Gastroesophageal sphincter (tissue), 3 donors: ENCODE measurements at regions not wholly inside any gene's neighbourhood (a gene's known extent, or its start where the extent isn't known, plus 50 kb on each side); places are given as distances from the start of the nearest gene placed in this dataset.

Experiments used
- CTCF ChIP-seq, 4 experiments: fragments of 200-600 bp in 2 of 4; fragments of 450-650 bp in 2 of 4; sonication (generic) in 1 of 4; IDR thresholded peaks; one replicate each; pipeline ENCODE4 v1.5.1; 2017 to 2019; ENCODE audit warnings: antibody characterized with exemption in 4 of 4, mild to moderate bottlenecking in 2 of 4, moderate library complexity in 2 of 4
- POLR2A ChIP-seq, 2 donors: fragments of 450-650 bp; IDR thresholded peaks; one replicate each; pipeline ENCODE4 v1.6.1; 2017; ENCODE audit warnings: antibody characterized with exemption in 2 of 2, mild to moderate bottlenecking in 2 of 2, moderate library complexity in 1 of 2

- TF ChIP-seq CTCF (IDR thresholded peaks at IDR 0.05) (no peak), POLR2A (IDR thresholded peaks at IDR 0.05) (no peak)
Measured at GRCh38 chr15:68508485-68509189, 70.2 kb upstream of the CORO2B start.
